ENCODE measurements at regions not wholly inside any gene's neighbourhood (a gene's known extent, or its start where the extent isn't known, plus 50 kb on each side); places are given as distances from the start of the nearest gene placed in this dataset.

DNA sequence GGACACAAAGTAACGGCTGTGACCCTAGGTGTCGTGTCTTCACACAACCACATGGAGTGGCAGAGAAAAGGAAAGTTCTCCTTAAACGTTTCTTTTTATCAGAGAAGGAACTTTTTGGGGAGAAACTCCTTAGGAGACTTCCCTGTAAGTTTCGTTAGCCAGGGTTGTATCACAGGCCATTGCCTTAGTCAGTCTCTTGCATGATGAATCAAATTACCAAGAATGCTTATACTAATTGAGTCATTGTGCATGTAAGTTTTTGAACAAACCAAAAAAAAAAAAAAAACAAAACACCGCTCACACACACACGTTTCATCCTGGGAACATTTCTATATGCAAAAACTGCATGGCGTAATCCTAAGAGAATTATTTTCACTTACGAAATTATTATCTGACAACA, 150.4 kb upstream of the SATB1 start:
- Histone ChIP-seq H2BK5ac (ENCODE audit: insufficient read length, low read length) (no peak overlapping the region), H3K4ac (ENCODE audit: low read depth, low read length) (no peak overlapping the region), H4K5ac (ENCODE audit: insufficient read length, low read depth, low read length) (no peak overlapping the region), H3K79me2 (ENCODE audit: insufficient read depth, low read length) (no peaks in the 10 kb centered on the region), H2BK12ac (ENCODE audit: insufficient read length, low read depth, low read length) (no peak overlapping the region), H4K20me1 (ENCODE audit: control insufficient read depth, insufficient read depth, insufficient read length) (no peaks in the 10 kb centered on the region), H3K27me3 (ENCODE audit: insufficient read depth, low read length) (no peaks in the 10 kb centered on the region), H3K9me3 (ENCODE audit: control insufficient read depth, low read depth, low read length) (no peaks in the 10 kb centered on the region), H3K4me1 (ENCODE audit: insufficient read depth, low read length) (no peaks in the 10 kb centered on the region), H2AK5ac (ENCODE audit: insufficient read length, low read length) (no peak overlapping the region), H3K27ac (ENCODE audit: insufficient read length, low read depth, low read length) (no peak overlapping the region), H3K18ac (ENCODE audit: insufficient read length, low read depth, low read length) (no peak overlapping the region), H3K23ac (ENCODE audit: insufficient read length, low read depth, low read length) (no peak overlapping the region), H2AFZ (ENCODE audit: low read length) (no peak overlapping the region), H3K56ac (ENCODE audit: insufficient read length, low read depth, low read length) (no peak overlapping the region), H2BK120ac (ENCODE audit: low read depth, low read length, poor library complexity, severe bottlenecking) (no peak overlapping the region), H2BK15ac (ENCODE audit: low read depth, low read length) (no peak overlapping the region), H3K23me2 (ENCODE audit: insufficient read length, low read depth, low read length, poor library complexity, severe bottlenecking) (no peaks in the 10 kb centered on the region), H4K8ac (replicated peaks; ENCODE audit: insufficient read length, low read depth, low read length) (no peak overlapping the region), H4K91ac (ENCODE audit: insufficient read length, low read depth, low read length) (no peak overlapping the region), H3K79me1 (ENCODE audit: insufficient read depth, low read depth, low read length, poor library complexity, severe bottlenecking) (no peaks in the 10 kb centered on the region), H3K4me2 (ENCODE audit: insufficient read depth, insufficient read length, low read length) (no peak overlapping the region), H2BK20ac (ENCODE audit: low read depth, low read length, poor library complexity, severe bottlenecking) (no peak overlapping the region), H3T11ph (ENCODE audit: low read length) (no peak overlapping the region), H3K14ac (ENCODE audit: insufficient read depth, low read length) (no peak overlapping the region), H3K9ac (ENCODE audit: extremely low read depth, insufficient read length, low read length) (no peak overlapping the region)
- Mint-ChIP-seq H3K4me1 (no peaks in the 10 kb centered on the region; a peak in 1 of 4 replicates), H3K9me3 (no peaks in the 10 kb centered on the region), H3K36me3 (ENCODE audit: insufficient read depth in 1 of 3, low read depth in 3 of 3) (no peaks in the 10 kb centered on the region), H3K27me3 (ENCODE audit: low read depth) (no peaks in the 10 kb centered on the region), H3K4me3 (no peak overlapping the region), H3K27ac (no peak overlapping the region)
- no peak for TF ChIP-seq CTCF (conservative IDR thresholded peaks at IDR 0.05)
- no CpG with 5 or more reads among the region's 8 CpGs for WGBS (ENCODE audit: extremely low coverage, insufficient read length, low lambda C conversion rate)
- no peak for DNase-seq
